Loucy (cell line): ENCODE measurements at regions not wholly inside any gene's neighbourhood (a gene's known extent, or its start where the extent isn't known, plus 50 kb on each side); places are given as distances from the start of the nearest gene placed in this dataset.

ENCODE experiments used
- H2AFZ ChIP-seq: fragments of 200-600 bp; sonication (generic); 2 replicates; pipeline ENCODE4 v1.6.0; 2016; ENCODE audit warnings: antibody characterized with exemption, mild to moderate bottlenecking, low read length, moderate library complexity
- H3F3A ChIP-seq: fragments of 200-600 bp; 2 replicates; pipeline ENCODE4 v1.6.0; 2016; ENCODE audit warnings: antibody characterized with exemption, low read depth, mild to moderate bottlenecking
- H3K27me3 ChIP-seq: fragments of 200-600 bp; sonication (generic); 2 replicates; pipeline ENCODE4 v1.6.1; 2014; ENCODE audit warnings: low read length, mild to moderate bottlenecking; ENCODE audit not compliant: insufficient read depth, poor library complexity, severe bottlenecking
- H3K36me3 ChIP-seq: fragments of 200-600 bp; sonication (generic); 2 replicates; pipeline ENCODE4 v1.6.1; 2016; ENCODE audit warnings: low read length; ENCODE audit not compliant: insufficient read depth
- H3K4me1 ChIP-seq: fragments of 200-600 bp; sonication (generic); 2 replicates; pipeline ENCODE4 v1.5.1; 2014; ENCODE audit warnings: low read length, mild to moderate bottlenecking; ENCODE audit not compliant: insufficient read depth, poor library complexity, severe bottlenecking
- H3K4me2 ChIP-seq: fragments of 200-600 bp; sonication (generic); 2 replicates; pipeline ENCODE4 v1.6.0; 2014; ENCODE audit warnings: antibody characterized with exemption, low read length, low read depth, mild to moderate bottlenecking; ENCODE audit not compliant: poor library complexity, severe bottlenecking
- H3K4me3 ChIP-seq: fragments of 200-600 bp; sonication (generic); 2 replicates; pipeline ENCODE4 v1.5.1; 2014; ENCODE audit warnings: low read length, mild to moderate bottlenecking, mixed read lengths; ENCODE audit not compliant: poor library complexity, severe bottlenecking
- H3K79me2 ChIP-seq: fragments of 200-600 bp; sonication (generic); 2 replicates; pipeline ENCODE4 v1.6.1; 2014; ENCODE audit warnings: low read length; ENCODE audit not compliant: insufficient read depth
- H3K9ac ChIP-seq: fragments of 200-600 bp; sonication (generic); 2 replicates; pipeline ENCODE4 v1.6.0; 2014; ENCODE audit warnings: mild to moderate bottlenecking, low read depth, low read length, moderate library complexity; ENCODE audit not compliant: poor library complexity, severe bottlenecking
- H3K9me2 ChIP-seq: fragments of 200-600 bp; sonication (generic); replicated peaks from 2 replicates; pipeline ENCODE4 v1.6.1; 2016; ENCODE audit warnings: low read depth, low read length, mixed read lengths
- H3K9me3 ChIP-seq: fragments of 200-600 bp; sonication (generic); 2 replicates; pipeline ENCODE4 v1.6.1; 2014; ENCODE audit warnings: mild to moderate bottlenecking, antibody characterized with exemption, low read length, low read depth; ENCODE audit not compliant: insufficient read depth
- H4K20me1 ChIP-seq: fragments of 200-600 bp; sonication (generic); 2 replicates; pipeline ENCODE4 v1.6.0; 2014; ENCODE audit warnings: antibody characterized with exemption, low read length, mild to moderate bottlenecking; ENCODE audit not compliant: insufficient read depth, poor library complexity, severe bottlenecking
- CTCF ChIP-seq: fragments of 200-600 bp; sonication (generic); conservative IDR thresholded peaks from 2 replicates; pipeline ENCODE4 v1.5.1; 2014; ENCODE audit warnings: mild to moderate bottlenecking, antibody characterized with exemption, low read length
- EZH2phosphoT487 ChIP-seq: fragments of 200-600 bp; IDR thresholded peaks from 2 replicates; pipeline ENCODE4 v1.6.1; 2018; ENCODE audit warnings: antibody characterized with exemption, mild to moderate bottlenecking, moderate library complexity, borderline replicate concordance

GRCh38 chr7:156222151-156222550, 409.9 kb upstream of the SHH start:
- Histone ChIP-seq H3K36me3 (no peaks in the 10 kb centered on the region), H3K4me1 (no peaks in the 10 kb centered on the region), H4K20me1 (no peaks in the 10 kb centered on the region), H3K9me2 (no peaks in the 10 kb centered on the region), H3K9ac (no peak overlapping the region), H3K4me3 (no peak overlapping the region), H3K4me2 (no peak overlapping the region), H3F3A (no peaks in the 10 kb centered on the region), H3K79me2 (no peaks in the 10 kb centered on the region), H3K9me3 (peaks cover 6% of the 10 kb centered on the region; the same call in 1 of the 2 replicates), H2AFZ (no peak overlapping the region), H3K27me3 (no peaks in the 10 kb centered on the region)
- TF ChIP-seq EZH2phosphoT487 (no peak), CTCF (no peak)

- Histone ChIP-seq H3F3A (no peaks in the 10 kb centered on the region), H3K79me2 (no peaks in the 10 kb centered on the region), H3K9me2 (no peaks in the 10 kb centered on the region), H4K20me1 (no peaks in the 10 kb centered on the region), H3K4me2 (no peak overlapping the region), H3K9ac (no peak overlapping the region), H2AFZ (no peak overlapping the region), H3K27me3 (no peaks in the 10 kb centered on the region), H3K4me3 (no peak overlapping the region), H3K4me1 (no peaks in the 10 kb centered on the region), H3K36me3 (no peaks in the 10 kb centered on the region), H3K9me3 (peaks cover 4% of the 10 kb centered on the region; the same call in 1 of the 2 replicates)
- TF ChIP-seq CTCF (no peak), EZH2phosphoT487 (no peak)
Observed at GRCh38 chr7:156220701-156221100, 408.4 kb upstream of the SHH start.

DNA sequence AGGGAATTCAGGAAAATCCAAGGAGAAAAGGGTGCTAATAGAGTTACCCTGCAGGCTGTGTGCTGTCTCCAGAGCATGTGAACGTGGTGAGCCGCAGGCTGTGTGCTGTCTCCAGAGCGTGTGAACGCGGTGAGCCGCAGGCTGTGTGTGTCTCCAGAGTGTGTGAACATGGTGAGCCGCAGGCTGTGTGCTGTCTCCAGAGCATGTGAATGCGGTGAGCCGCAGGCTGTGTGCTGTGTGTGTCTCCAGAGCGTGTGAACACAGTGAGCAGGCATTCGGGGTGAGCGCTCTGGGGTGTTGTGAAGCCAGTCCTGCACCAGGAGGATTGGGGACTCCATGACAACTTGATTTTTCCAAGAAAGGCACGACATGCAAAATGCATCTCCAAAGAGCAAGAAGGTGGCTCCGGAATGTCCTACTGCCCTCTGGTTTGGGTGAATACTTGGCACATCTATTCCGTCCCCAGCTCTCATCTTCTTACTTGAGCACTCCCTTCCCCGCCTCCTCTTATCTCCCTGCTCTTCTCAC, 407.9 kb upstream of the SHH start:
- Histone ChIP-seq H4K20me1 (no peaks in the 10 kb centered on the region), H3K36me3 (no peaks in the 10 kb centered on the region), H2AFZ (no peak overlapping the region), H3K79me2 (no peaks in the 10 kb centered on the region), H3K4me2 (no peak overlapping the region), H3K9me2 (no peaks in the 10 kb centered on the region), H3F3A (no peaks in the 10 kb centered on the region), H3K4me3 (no peak overlapping the region), H3K9me3 (peaks cover 4% of the 10 kb centered on the region; the same call in 1 of the 2 replicates), H3K4me1 (no peaks in the 10 kb centered on the region), H3K9ac (no peak overlapping the region), H3K27me3 (no peaks in the 10 kb centered on the region)
- TF ChIP-seq CTCF (no peak), EZH2phosphoT487 (no peak)
